ENCODE measurements at regions not wholly inside any gene's neighbourhood (a gene's known extent, or its start where the extent isn't known, plus 50 kb on each side); places are given as distances from the start of the nearest gene placed in this dataset.

DNA sequence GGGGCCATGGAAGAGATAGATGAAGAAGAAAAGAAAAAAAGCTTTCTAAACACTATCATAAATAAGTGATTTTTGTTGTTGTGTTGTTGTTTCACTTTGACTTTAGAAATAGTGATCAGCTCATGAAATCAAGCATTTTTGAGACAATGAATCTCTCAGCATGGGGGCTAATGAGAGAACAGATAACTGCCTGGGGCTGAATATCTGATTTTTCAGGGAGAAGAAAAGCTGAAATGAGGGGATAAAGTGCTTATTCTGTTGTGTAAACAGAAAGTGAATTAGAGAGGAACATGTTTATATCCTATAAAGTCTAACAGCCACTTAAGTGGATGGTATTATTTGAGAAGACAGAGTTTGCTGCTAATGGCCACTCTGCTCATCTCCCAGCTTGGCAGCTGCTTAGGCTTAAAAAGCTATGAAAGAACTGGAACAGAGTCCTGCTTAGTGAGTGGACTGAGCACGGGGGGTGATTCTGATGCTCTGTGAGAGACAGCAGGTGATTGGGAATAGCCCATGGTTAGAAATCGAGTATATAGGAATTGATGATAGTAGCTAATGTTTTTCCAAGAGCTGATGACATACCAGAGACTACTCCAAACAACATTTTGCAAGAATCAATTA is 646.1 kb upstream of the TMEM132C start:
- H3K4me2 ChIP-seq (ENCODE audit: low read depth, low read length, poor library complexity, severe bottlenecking), result no peak overlapping the region
- no peak overlapping the region for H3K27ac ChIP-seq (ENCODE audit: low read depth, low read length)
- peaks cover 8% of the 10 kb centered on the region; the same call in 1 of the 2 replicates for H3K9me3 ChIP-seq (ENCODE audit: insufficient read depth, low read length)
- TF ChIP-seq EZH2phosphoT487 (conservative IDR thresholded peaks at IDR 0.05; ENCODE audit: low read length) (no peak), CTCF (IDR thresholded peaks at IDR 0.05; ENCODE audit: insufficient read depth, low read length, poor library complexity, severe bottlenecking) (no peak)
- no peaks in the 10 kb centered on the region for H3K27me3 ChIP-seq (ENCODE audit: low read length)
- no peaks in the 10 kb centered on the region for H4K20me1 ChIP-seq (ENCODE audit: low read depth, low read length)
- H3K79me2 ChIP-seq (ENCODE audit: insufficient read depth, low read length), result no peaks in the 10 kb centered on the region
- H3K9me2 ChIP-seq (replicated peaks; ENCODE audit: insufficient read depth, low read length), result no peaks in the 10 kb centered on the region
- H3F3A ChIP-seq (ENCODE audit: insufficient read depth), result no peaks in the 10 kb centered on the region
- no peak overlapping the region for H2AFZ ChIP-seq (ENCODE audit: low read depth, low read length, severe bottlenecking)
- no peak overlapping the region for H3K4me3 ChIP-seq (ENCODE audit: insufficient read depth, low read length, poor library complexity, severe bottlenecking)
- no peaks in the 10 kb centered on the region for H3K36me3 ChIP-seq (ENCODE audit: low read length)
- no peak overlapping the region for H3K9ac ChIP-seq (ENCODE audit: low read length)

- H3K27ac ChIP-seq (ENCODE audit: low read depth, low read length), result no peak overlapping the region
- H3K9me2 ChIP-seq (replicated peaks; ENCODE audit: insufficient read depth, low read length), result no peaks in the 10 kb centered on the region
- H3K4me2 ChIP-seq (ENCODE audit: low read depth, low read length, poor library complexity, severe bottlenecking), result no peak overlapping the region
- H3K27me3 ChIP-seq (ENCODE audit: low read length), result no peaks in the 10 kb centered on the region
- no peak overlapping the region for H2AFZ ChIP-seq (ENCODE audit: low read depth, low read length, severe bottlenecking)
- H3K9ac ChIP-seq (ENCODE audit: low read length), result no peak overlapping the region
- TF ChIP-seq CTCF (IDR thresholded peaks at IDR 0.05; ENCODE audit: insufficient read depth, low read length, poor library complexity, severe bottlenecking) (no peak), EZH2phosphoT487 (conservative IDR thresholded peaks at IDR 0.05; ENCODE audit: low read length) (no peak)
- no peaks in the 10 kb centered on the region for H3K36me3 ChIP-seq (ENCODE audit: low read length)
- H3F3A ChIP-seq (ENCODE audit: insufficient read depth), result no peaks in the 10 kb centered on the region
- H3K4me3 ChIP-seq (ENCODE audit: insufficient read depth, low read length, poor library complexity, severe bottlenecking), result no peak overlapping the region
- H4K20me1 ChIP-seq (ENCODE audit: low read depth, low read length), result no peaks in the 10 kb centered on the region
- H3K79me2 ChIP-seq (ENCODE audit: insufficient read depth, low read length), result no peaks in the 10 kb centered on the region
- peaks cover 8% of the 10 kb centered on the region; the same call in 1 of the 2 replicates for H3K9me3 ChIP-seq (ENCODE audit: insufficient read depth, low read length)
These were observed 645.6 kb upstream of the TMEM132C start for GRCh38 chr12:127621366-127621765.

DNA sequence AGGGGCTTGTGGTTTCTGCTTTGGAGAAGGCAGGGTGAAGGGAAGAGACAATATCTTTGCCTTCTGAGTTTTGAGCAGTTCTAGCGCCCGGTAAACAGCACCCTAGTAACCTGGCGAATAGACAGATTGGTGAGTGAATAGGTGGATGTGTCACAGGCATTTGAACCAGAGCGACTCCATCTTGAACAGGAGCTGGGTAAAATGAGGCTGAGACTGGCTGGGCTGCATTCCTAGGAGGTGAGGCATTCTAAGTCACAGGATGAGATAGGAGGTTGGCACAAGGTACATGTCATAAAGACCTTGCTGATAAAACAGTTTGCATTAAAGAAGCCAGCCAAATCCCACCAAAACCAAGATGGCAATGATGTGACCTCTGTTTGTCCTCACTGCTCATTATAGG is 643.6 kb upstream of the TMEM132C start:
- Histone ChIP-seq H3K4me2 (ENCODE audit: low read depth, low read length, poor library complexity, severe bottlenecking) (no peak overlapping the region), H3K9me2 (replicated peaks; ENCODE audit: insufficient read depth, low read length) (no peaks in the 10 kb centered on the region), H3K27me3 (ENCODE audit: low read length) (no peaks in the 10 kb centered on the region), H4K20me1 (ENCODE audit: low read depth, low read length) (no peaks in the 10 kb centered on the region), H3K36me3 (ENCODE audit: low read length) (no peaks in the 10 kb centered on the region), H2AFZ (ENCODE audit: low read depth, low read length, severe bottlenecking) (no peak overlapping the region), H3K9me3 (ENCODE audit: insufficient read depth, low read length) (peaks cover 8% of the 10 kb centered on the region; the same call in 1 of the 2 replicates), H3K79me2 (ENCODE audit: insufficient read depth, low read length) (no peaks in the 10 kb centered on the region), H3K4me3 (ENCODE audit: insufficient read depth, low read length, poor library complexity, severe bottlenecking) (no peak overlapping the region), H3K27ac (ENCODE audit: low read depth, low read length) (no peak overlapping the region), H3K9ac (ENCODE audit: low read length) (no peak overlapping the region), H3F3A (ENCODE audit: insufficient read depth) (no peaks in the 10 kb centered on the region)
- TF ChIP-seq CTCF (IDR thresholded peaks at IDR 0.05; ENCODE audit: insufficient read depth, low read length, poor library complexity, severe bottlenecking) (no peak), EZH2phosphoT487 (conservative IDR thresholded peaks at IDR 0.05; ENCODE audit: low read length) (no peak)
